IMR-90 (cell line): ENCODE measurements at regions not wholly inside any gene's neighbourhood (a gene's known extent, or its start where the extent isn't known, plus 50 kb on each side); places are given as distances from the start of the nearest gene placed in this dataset.

Experiments
- ATAC-seq: fragments of 200-7000 bp; cut with Tn5 transposase; 2 replicates; pipeline ENCODE4 v1.9.1; 2020; ENCODE audit warnings: low read depth, mild to moderate bottlenecking, moderate library complexity
- BruUV-seq: library from RNA; stranded (reverse); fragments of 400-500 nt; replicated peaks from 2 replicates; lab custom pipeline; 2021; lab: Mats Ljungman, UMichigan
- CTCF ChIA-PET: fragments of 300-600 bp; formaldehyde crosslinking; extraction: SDS; loops from one replicate; lab custom pipeline; 2021; ENCODE audit warnings: antibody characterized with exemption; lab: Yijun Ruan, JAX
- POLR2A ChIA-PET: fragments of 300-600 bp; sonication (Branson Sonifier 250); formaldehyde crosslinking; loops from one replicate; lab custom pipeline; 2022; ENCODE audit warnings: antibody characterized with exemption; ENCODE audit not compliant: unreplicated experiment; lab: Charles Lee
- DNase-seq: peaks from one replicate; pipeline ENCODE4 v3.0.0; 2013
- H2AFZ ChIP-seq: replicated peaks from 2 replicates; pipeline ENCODE3; 2013; ENCODE audit warnings: low read length, mild to moderate bottlenecking; ENCODE audit not compliant: poor library complexity
- H2AK5ac ChIP-seq: 2 replicates; pipeline ENCODE4 v1.6.1; 2013; ENCODE audit warnings: low read depth, low read length, inconsistent platforms
- H2AK9ac ChIP-seq: replicated peaks from 2 replicates; pipeline ENCODE3; 2013; ENCODE audit warnings: mild to moderate bottlenecking, low read depth, low read length, moderate library complexity; ENCODE audit not compliant: poor library complexity
- H2BK120ac ChIP-seq: 2 replicates; pipeline ENCODE4 v1.6.1; 2013; ENCODE audit warnings: low read depth, low read length, inconsistent platforms
- H2BK15ac ChIP-seq: 3 replicates; pipeline ENCODE4 v1.6.1; 2013; ENCODE audit warnings: low read depth, low read length, inconsistent platforms
- H2BK20ac ChIP-seq: 2 replicates; pipeline ENCODE4 v1.6.1; 2013; ENCODE audit warnings: low read depth, mild to moderate bottlenecking, inconsistent platforms, low read length, moderate library complexity
- H2BK5ac ChIP-seq: 2 replicates; pipeline ENCODE4 v1.6.1; 2013; ENCODE audit warnings: mild to moderate bottlenecking, low read depth, low read length, inconsistent platforms; ENCODE audit not compliant: poor library complexity, severe bottlenecking
- H3K14ac ChIP-seq: replicated peaks from 2 replicates; pipeline ENCODE4 v1.6.1; 2013; ENCODE audit warnings: low read depth, low read length, inconsistent platforms
- H3K18ac ChIP-seq: 2 replicates; pipeline ENCODE4 v1.6.1; 2013; ENCODE audit warnings: low read depth, low read length, control low read depth
- H3K23ac ChIP-seq: 2 replicates; pipeline ENCODE4 v1.6.1; 2013; ENCODE audit warnings: low read depth, low read length, inconsistent platforms
- H3K27ac ChIP-seq: 2 replicates; pipeline ENCODE4 v1.5.1; 2013; ENCODE audit warnings: mild to moderate bottlenecking, control low read depth, low read length; ENCODE audit not compliant: insufficient read depth
- H3K27me3 ChIP-seq: 2 replicates; pipeline ENCODE4 v1.6.1; 2013; ENCODE audit warnings: low read length; ENCODE audit not compliant: control insufficient read depth, insufficient read depth
- H3K36me3 ChIP-seq: 2 replicates; pipeline ENCODE4 v1.6.1; 2013; ENCODE audit warnings: low read length, mixed read lengths; ENCODE audit not compliant: control insufficient read depth, insufficient read depth
- H3K4ac ChIP-seq: 2 replicates; pipeline ENCODE4 v1.6.1; 2013; ENCODE audit warnings: low read depth, low read length, inconsistent platforms
- H3K4me1 ChIP-seq: 2 replicates; pipeline ENCODE4 v1.6.1; 2013; ENCODE audit warnings: low read length, mixed read lengths; ENCODE audit not compliant: control insufficient read depth, insufficient read depth
- H3K4me2 ChIP-seq: 2 replicates; pipeline ENCODE4 v1.6.1; 2013; ENCODE audit warnings: low read depth, mild to moderate bottlenecking, control low read depth, low read length, moderate library complexity
- H3K4me3 ChIP-seq: 2 replicates; pipeline ENCODE4 v1.5.1; 2013; ENCODE audit warnings: low read depth, mild to moderate bottlenecking, control low read depth, low read length, moderate library complexity; ENCODE audit not compliant: insufficient read depth
- H3K56ac ChIP-seq: 2 replicates; pipeline ENCODE4 v1.6.1; 2013; ENCODE audit warnings: low read length, inconsistent platforms; ENCODE audit not compliant: insufficient read depth; ENCODE audit errors: extremely low read depth
- H3K79me1 ChIP-seq, 2 experiments: 2 replicates each; pipeline ENCODE4 v1.6.1; 2013; ENCODE audit warnings: low read length in 2 of 2, inconsistent platforms in 1 of 2, low read depth in 1 of 2
- H3K9ac ChIP-seq: 2 replicates; pipeline ENCODE4 v1.6.1; 2013; ENCODE audit warnings: low read depth, low read length, control low read depth
- H3K9me1 ChIP-seq: 2 replicates; pipeline ENCODE4 v1.6.1; 2013; ENCODE audit warnings: low read length, inconsistent platforms; ENCODE audit not compliant: insufficient read depth
- H3K9me3 ChIP-seq: 2 replicates; pipeline ENCODE4 v1.6.1; 2013; ENCODE audit warnings: low read length; ENCODE audit not compliant: control insufficient read depth, insufficient read depth
- H4K20me1 ChIP-seq: 2 replicates; pipeline ENCODE4 v1.6.1; 2013; ENCODE audit warnings: low read length, inconsistent platforms; ENCODE audit not compliant: insufficient read depth
- H4K5ac ChIP-seq: 2 replicates; pipeline ENCODE4 v1.6.1; 2013; ENCODE audit warnings: mild to moderate bottlenecking, low read depth, low read length, control low read depth
- H4K8ac ChIP-seq, 2 experiments: 2 replicates each; pipeline ENCODE4 v1.6.1; 2013; ENCODE audit warnings: low read depth in 2 of 2, low read length in 2 of 2, control low read depth in 1 of 2, inconsistent platforms in 1 of 2
- H4K91ac ChIP-seq: 2 replicates; pipeline ENCODE4 v1.6.1; 2013; ENCODE audit warnings: low read depth, low read length, inconsistent platforms; ENCODE audit not compliant: insufficient read depth
- MAFK ChIP-seq: IDR thresholded peaks from 2 replicates; pipeline ENCODE4 v1.6.1; 2012; ENCODE audit warnings: low read depth, low read length, improper control_type of control experiment
- MAZ ChIP-seq: IDR thresholded peaks from 2 replicates; pipeline ENCODE4 v1.6.1; 2012; ENCODE audit warnings: low read depth, mild to moderate bottlenecking, low read length, improper control_type of control experiment, moderate library complexity, borderline replicate concordance
- NFE2L2 ChIP-seq: fragments of 150-350 bp; IDR thresholded peaks from 2 replicates; pipeline ENCODE4 v1.6.1; 2016; ENCODE audit warnings: low read depth, mild to moderate bottlenecking, low read length
- RAD21 ChIP-seq: IDR thresholded peaks from 2 replicates; pipeline ENCODE4 v1.6.1; 2012; ENCODE audit warnings: low read length, improper control_type of control experiment
- WGBS, 2 experiments: methylation state at CpG; one replicate each; pipeline versions ENCODE4 v1.1.5 to v1.1.7; 2013; ENCODE audit warnings: missing lambda C conversion rate in 2 of 2; ENCODE audit not compliant: insufficient read length in 1 of 2; ENCODE audit errors: extremely low coverage in 2 of 2; 5-methylcytosine and 5-hydroxymethylcytosine counted together
- dilution Hi-C: fragments of 300-500 bp; cut with HindIII; formaldehyde crosslinking; loops from one replicate; pipeline ENCODE4 v1.14.3; 2018; ENCODE audit warnings: low sequenced_read_pairs; ENCODE audit not compliant: unreplicated experiment
- in situ Hi-C: fragments of 300-500 bp; cut with MboI; formaldehyde crosslinking; loops from 3 replicates; pipeline ENCODE4 v1.14.3; 2019; ENCODE audit warnings: low sequenced_read_pairs, inconsistent platforms, mixed read lengths
- intact Hi-C: fragments of 100-400 bp; cut with micrococcal nuclease; formaldehyde crosslinking; loops from 2 replicates; pipeline ENCODE4 v1.10.0; 2022

GRCh38 chr12:81835783-81836182 is 76.6 kb upstream of the PPFIA2 start:
- Histone ChIP-seq H2BK5ac (no peak overlapping the region), H2AFZ (no peak overlapping the region), H3K18ac (no peak overlapping the region), H2AK5ac (no peak overlapping the region), H3K4me1 (no peaks in the 10 kb centered on the region), H3K14ac (no peak overlapping the region), H3K23ac (no peak overlapping the region), H4K8ac (no peak overlapping the region), H3K4me3 (no peak overlapping the region), H2BK120ac (no peak overlapping the region), H4K5ac (no peak overlapping the region), H3K4ac (no peak overlapping the region), H3K27ac (no peak overlapping the region), H4K20me1 (no peaks in the 10 kb centered on the region), H2AK9ac (no peak overlapping the region), H3K36me3 (no peaks in the 10 kb centered on the region), H2BK15ac (no peak overlapping the region), H3K56ac (no peak overlapping the region), H4K91ac (no peak overlapping the region), H2BK20ac (no peak overlapping the region), H3K4me2 (no peak overlapping the region), H3K9ac (no peak overlapping the region), H3K27me3 (no peaks in the 10 kb centered on the region), H3K9me3 (peaks cover 4% of the 10 kb centered on the region; the same call in 1 of the 2 replicates), H3K79me1 (no peaks in the 10 kb centered on the region), H3K9me1 (no peaks in the 10 kb centered on the region)
- no peak for DNase-seq
- intact Hi-C loops, result no loop called here
- POLR2A ChIA-PET, result no interaction called here
- in situ Hi-C loops, result no loop called here
- dilution Hi-C loops, result no loop called here
- no peak for TF ChIP-seq MAZ
- no peak for TF ChIP-seq NFE2L2
- TF ChIP-seq RAD21, result no peak
- no peak for TF ChIP-seq MAFK
- ATAC-seq, result no peak
- CTCF ChIA-PET, result no interaction called here
- WGBS, 2 experiments, result no CpG with 5 or more reads among the region's 3 CpGs
- BruUV-seq, result no TSS peak
